GM12865 (cell line): ENCODE measurements at regions not wholly inside any gene's neighbourhood (a gene's known extent, or its start where the extent isn't known, plus 50 kb on each side); places are given as distances from the start of the nearest gene placed in this dataset.
"Not testable (repeated sequence)": the region's sequence is repeated elsewhere in the genome, so short reads cannot be mapped to it uniquely, and the experiment has no call there.

Experiments used
- DNase-seq: peaks from one replicate; pipeline ENCODE4 v3.0.0; 2010; ENCODE audit warnings: low read depth
- H3K4me3 ChIP-seq: 2 replicates; pipeline ENCODE4 v1.5.1; 2011; ENCODE audit warnings: mild to moderate bottlenecking, low read depth, low read length, control low read depth
- CTCF ChIP-seq: IDR thresholded peaks from 2 replicates; pipeline ENCODE4 v1.5.1; 2011; ENCODE audit warnings: low read length, control low read depth, low read depth, inconsistent platforms; ENCODE audit not compliant: insufficient read depth; ENCODE audit errors: missing control alignments

DNA sequence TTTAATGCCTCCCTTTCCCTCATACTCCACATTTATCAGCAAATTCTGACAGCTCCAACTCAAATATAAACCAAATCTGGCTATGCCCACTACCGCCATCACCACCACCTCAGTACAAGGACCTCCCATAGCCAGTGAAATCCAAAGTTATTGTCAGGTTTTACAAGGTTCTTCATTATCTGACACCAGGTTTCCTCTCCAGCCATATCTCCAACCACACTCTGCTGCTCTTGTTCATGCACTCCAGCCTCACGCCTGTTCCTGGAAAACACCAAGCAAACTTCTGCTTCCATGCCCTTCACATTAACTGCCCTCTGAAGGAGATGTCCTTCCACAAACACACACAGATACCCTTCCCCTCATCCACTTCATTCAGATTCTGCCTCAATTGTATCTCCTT lies 102.2 kb upstream of the MIR17HG start:
- no peak for TF ChIP-seq CTCF
- no peak for DNase-seq

DNA sequence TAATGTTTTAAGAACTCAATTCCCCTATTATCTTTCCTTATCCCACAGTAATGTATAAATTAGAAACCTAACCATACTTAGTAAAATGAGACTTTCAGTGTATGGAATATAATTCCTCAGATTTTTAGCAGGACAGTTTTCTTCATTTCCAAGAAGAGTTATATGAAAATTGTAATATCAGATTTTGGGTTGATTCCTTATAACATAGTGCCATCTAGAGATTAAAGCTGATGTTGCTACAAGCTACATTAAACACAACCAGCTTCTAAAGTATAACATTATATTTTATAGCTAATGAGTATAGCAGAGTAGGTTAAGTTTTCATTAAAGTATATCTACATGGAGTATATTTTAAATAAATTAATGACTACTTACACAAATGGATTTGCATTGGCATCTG lies 99.7 kb upstream of the MIR17HG start:
- no peak overlapping the region for H3K4me3 ChIP-seq
- peak; percentile 16 for TF ChIP-seq CTCF
- DNase-seq, result no peak

More for the DNA sequence above, 102.2 kb upstream of the MIR17HG start:
- H3K4me3 ChIP-seq, result no peak overlapping the region

DNA sequence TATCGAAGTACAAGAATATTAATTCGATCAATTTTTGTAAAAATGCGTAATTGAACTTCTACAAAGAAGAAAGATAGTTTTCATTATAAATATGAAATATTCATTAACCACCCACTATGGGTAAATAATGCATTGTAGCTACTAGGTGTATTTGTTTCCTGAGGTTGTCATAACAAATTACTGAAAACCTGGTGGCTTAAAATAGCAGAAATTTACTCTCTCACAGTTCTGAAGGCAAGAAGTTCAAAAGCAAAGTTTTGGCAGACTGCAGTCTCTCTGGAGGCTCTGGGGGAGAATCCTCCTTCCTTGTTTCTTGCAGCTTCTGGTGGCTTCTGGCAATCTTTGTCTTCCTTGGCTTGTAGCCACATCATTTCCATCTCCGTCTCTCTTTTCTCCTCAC lies 99.2 kb upstream of the MIR17HG start:
- no peak for TF ChIP-seq CTCF
- no peak overlapping the region for H3K4me3 ChIP-seq
- no peak for DNase-seq

DNA sequence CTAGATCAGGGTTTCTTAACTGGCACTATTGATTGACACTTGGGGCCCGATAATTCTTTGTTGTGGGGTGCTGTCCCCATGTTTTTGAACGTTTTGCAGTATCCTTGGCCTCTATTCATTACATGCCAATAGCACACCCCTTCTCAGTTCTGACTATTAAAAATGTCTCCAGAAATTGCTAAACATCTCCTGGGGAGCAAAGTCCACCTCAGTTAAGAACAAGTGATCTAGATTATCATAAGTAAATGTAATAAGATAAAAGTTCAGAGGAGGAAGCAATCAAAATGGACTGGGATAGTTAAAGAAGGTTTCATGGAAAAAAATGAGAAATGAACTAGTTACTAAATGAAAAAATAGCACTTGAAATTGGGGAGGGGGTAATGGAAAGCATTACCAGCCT lies 98.1 kb upstream of the MIR17HG start:
- no peak overlapping the region for H3K4me3 ChIP-seq
- no peak for DNase-seq
- no peak for TF ChIP-seq CTCF

DNA sequence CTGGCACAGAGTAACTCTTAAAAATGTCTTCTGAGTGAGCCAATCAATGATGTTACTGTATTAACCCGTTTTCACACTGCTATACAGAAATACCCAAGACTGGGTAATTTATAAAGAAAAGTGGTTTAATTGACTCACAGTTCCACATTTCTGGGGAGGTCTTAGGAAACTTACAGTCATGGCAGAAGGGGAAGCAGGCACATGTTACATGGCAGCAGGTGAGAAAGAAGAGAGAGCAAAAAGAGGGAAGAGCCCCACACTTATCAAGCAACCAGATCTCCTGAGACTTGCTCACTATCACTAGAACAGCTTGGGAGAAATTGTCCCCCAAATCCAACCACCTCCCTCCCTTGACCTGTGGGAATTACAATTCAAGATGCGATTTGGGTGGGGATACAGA lies 97.6 kb upstream of the MIR17HG start:
- TF ChIP-seq CTCF, result no peak
- DNase-seq, result no peak
- H3K4me3 ChIP-seq, result no peak overlapping the region

DNA sequence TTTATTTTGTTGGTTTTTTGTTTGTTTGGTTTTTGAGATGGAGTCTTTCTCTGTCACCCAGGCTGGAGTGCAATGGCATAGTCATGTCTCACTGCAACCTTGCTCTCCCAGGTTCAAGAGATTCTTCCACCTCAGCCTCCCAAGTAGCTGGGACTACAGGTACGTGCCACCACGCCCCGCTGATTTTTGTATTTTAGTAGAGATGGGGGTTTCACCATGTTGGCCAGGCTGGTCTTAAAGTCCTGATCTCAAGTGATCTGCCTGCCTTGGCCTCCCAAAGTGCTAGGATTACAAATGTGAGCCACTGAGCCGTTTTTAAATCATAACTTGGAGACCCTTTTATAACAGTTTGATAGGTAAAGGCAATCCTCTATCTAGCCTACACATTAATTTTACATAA lies 95.9 kb upstream of the MIR17HG start:
- not testable (repeated sequence) for DNase-seq, H3K4me3 ChIP-seq

- no peak for TF ChIP-seq CTCF
- no peak for DNase-seq
- no peak overlapping the region for H3K4me3 ChIP-seq
These were observed 83.0 kb upstream of the MIR17HG start for GRCh38 chr13:91264484-91264883.

DNA sequence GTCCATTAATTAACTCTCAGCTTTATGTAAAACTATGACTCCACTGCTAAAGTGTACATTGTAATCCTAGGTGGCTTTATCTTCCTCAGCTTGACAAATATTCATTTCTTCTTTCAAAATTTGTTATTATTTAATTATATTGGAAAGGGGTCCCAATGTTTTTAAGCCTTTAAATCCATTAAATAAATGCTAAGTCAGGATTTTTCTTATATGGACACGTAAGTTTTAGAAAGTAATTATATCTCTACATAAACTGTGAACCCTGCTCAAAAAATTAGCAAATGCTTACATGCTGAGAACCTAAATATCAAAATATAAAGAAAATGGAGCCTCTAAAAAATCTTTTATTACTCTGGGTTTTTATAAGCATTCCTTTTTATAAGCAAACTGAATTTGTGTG lies 78.2 kb upstream of the MIR17HG start:
- DNase-seq, result no peak
- TF ChIP-seq CTCF, result no peak

More for the DNA sequence above, 78.2 kb upstream of the MIR17HG start:
- H3K4me3 ChIP-seq, result no peak overlapping the region
